HEK293 (cell line): ENCODE measurements at regions not wholly inside any gene's neighbourhood (a gene's known extent, or its start where the extent isn't known, plus 50 kb on each side); places are given as distances from the start of the nearest gene placed in this dataset.
"Not testable (repeated sequence)": the region's sequence is repeated elsewhere in the genome, so short reads cannot be mapped to it uniquely, and the experiment has no call there.

ENCODE experiments used
- PRDM10 ChIP-seq: fragments of 450-650 bp; formaldehyde crosslinking; IDR thresholded peaks from 2 replicates; pipeline ENCODE4 v1.5.1; 2016; ENCODE audit warnings: missing biosample characterization, missing genetic modification characterization
- PRDM4 ChIP-seq: fragments of 450-650 bp; formaldehyde crosslinking; IDR thresholded peaks from 2 replicates; pipeline ENCODE4 v1.5.1; 2017; ENCODE audit warnings: missing biosample characterization, missing genetic modification characterization
- ZBTB7A ChIP-seq: fragments of 450-650 bp; formaldehyde crosslinking; IDR thresholded peaks from 2 replicates; pipeline ENCODE4 v1.5.1; 2016; ENCODE audit warnings: low read depth, missing biosample characterization, missing genetic modification characterization
- ZNF19 ChIP-seq: fragments of 450-650 bp; formaldehyde crosslinking; IDR thresholded peaks from 2 replicates; pipeline ENCODE4; 2016; ENCODE audit warnings: missing biosample characterization, missing genetic modification characterization, low read depth
- ZNF394 ChIP-seq: fragments of 450-650 bp; formaldehyde crosslinking; IDR thresholded peaks from 2 replicates; pipeline ENCODE4 v1.5.1; 2016; ENCODE audit warnings: missing biosample characterization, missing genetic modification characterization, mild to moderate bottlenecking, moderate library complexity, borderline replicate concordance
- ZNF571 ChIP-seq: fragments of 450-650 bp; formaldehyde crosslinking; IDR thresholded peaks from 2 replicates; pipeline ENCODE4 v1.5.0; 2017; ENCODE audit warnings: missing biosample characterization, missing genetic modification characterization
- ZNF791 ChIP-seq: fragments of 450-650 bp; formaldehyde crosslinking; IDR thresholded peaks from 2 replicates; pipeline ENCODE4 v1.5.1; 2016; ENCODE audit warnings: missing biosample characterization, missing genetic modification characterization
- TF ChIP-seq, protein P1 (sequence below): fragments of 450-650 bp; formaldehyde crosslinking; IDR thresholded peaks from 2 replicates; pipeline ENCODE4 v1.5.1; 2016; ENCODE audit warnings: missing biosample characterization, missing genetic modification characterization
- TF ChIP-seq, protein P2 (sequence below): fragments of 450-650 bp; formaldehyde crosslinking; IDR thresholded peaks from 2 replicates; pipeline ENCODE4 v1.5.1; 2016; ENCODE audit warnings: missing biosample characterization, missing genetic modification characterization

DNA sequence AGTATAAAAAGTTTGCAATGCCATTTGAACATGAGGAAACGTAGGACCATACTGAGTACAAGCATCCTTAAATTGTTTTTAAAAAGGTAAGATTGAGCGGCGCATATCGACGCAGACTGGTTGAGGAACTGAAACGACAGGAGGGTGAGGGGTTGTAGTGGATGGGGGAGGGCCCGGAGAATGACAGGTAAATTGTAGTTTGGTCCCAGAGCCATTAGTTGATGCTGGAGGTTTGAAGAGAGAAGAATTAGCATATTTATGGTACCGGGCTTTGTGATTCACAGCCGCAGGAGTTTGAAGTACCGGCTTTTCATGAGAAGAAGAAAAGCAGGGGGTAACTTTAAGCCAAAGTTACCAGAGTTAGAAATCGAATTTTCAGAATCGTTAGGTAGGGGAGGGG, 179.5 kb downstream of the OTOP1 start:
- not testable (repeated sequence) for TF ChIP-seq PRDM10 (tag by site-specific recombination); ZNF571 (tag by site-specific recombination); ZNF19 (tag by site-specific recombination); PRDM4 (tag by site-specific recombination); ZNF394; ZBTB7A (tag by site-specific recombination); ZNF791
- TF ChIP-seq, protein P1, sequence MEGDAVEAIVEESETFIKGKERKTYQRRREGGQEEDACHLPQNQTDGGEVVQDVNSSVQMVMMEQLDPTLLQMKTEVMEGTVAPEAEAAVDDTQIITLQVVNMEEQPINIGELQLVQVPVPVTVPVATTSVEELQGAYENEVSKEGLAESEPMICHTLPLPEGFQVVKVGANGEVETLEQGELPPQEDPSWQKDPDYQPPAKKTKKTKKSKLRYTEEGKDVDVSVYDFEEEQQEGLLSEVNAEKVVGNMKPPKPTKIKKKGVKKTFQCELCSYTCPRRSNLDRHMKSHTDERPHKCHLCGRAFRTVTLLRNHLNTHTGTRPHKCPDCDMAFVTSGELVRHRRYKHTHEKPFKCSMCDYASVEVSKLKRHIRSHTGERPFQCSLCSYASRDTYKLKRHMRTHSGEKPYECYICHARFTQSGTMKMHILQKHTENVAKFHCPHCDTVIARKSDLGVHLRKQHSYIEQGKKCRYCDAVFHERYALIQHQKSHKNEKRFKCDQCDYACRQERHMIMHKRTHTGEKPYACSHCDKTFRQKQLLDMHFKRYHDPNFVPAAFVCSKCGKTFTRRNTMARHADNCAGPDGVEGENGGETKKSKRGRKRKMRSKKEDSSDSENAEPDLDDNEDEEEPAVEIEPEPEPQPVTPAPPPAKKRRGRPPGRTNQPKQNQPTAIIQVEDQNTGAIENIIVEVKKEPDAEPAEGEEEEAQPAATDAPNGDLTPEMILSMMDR (tag by site-specific recombination), result not testable (repeated sequence)
- TF ChIP-seq, protein P2, sequence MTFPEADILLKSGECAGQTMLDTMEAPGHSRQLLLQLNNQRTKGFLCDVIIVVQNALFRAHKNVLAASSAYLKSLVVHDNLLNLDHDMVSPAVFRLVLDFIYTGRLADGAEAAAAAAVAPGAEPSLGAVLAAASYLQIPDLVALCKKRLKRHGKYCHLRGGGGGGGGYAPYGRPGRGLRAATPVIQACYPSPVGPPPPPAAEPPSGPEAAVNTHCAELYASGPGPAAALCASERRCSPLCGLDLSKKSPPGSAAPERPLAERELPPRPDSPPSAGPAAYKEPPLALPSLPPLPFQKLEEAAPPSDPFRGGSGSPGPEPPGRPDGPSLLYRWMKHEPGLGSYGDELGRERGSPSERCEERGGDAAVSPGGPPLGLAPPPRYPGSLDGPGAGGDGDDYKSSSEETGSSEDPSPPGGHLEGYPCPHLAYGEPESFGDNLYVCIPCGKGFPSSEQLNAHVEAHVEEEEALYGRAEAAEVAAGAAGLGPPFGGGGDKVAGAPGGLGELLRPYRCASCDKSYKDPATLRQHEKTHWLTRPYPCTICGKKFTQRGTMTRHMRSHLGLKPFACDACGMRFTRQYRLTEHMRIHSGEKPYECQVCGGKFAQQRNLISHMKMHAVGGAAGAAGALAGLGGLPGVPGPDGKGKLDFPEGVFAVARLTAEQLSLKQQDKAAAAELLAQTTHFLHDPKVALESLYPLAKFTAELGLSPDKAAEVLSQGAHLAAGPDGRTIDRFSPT (tag by site-specific recombination), result not testable (repeated sequence)
